NCI-H2196 (cell line): ENCODE measurements at regions not wholly inside any gene's neighbourhood (a gene's known extent, or its start where the extent isn't known, plus 50 kb on each side); places are given as distances from the start of the nearest gene placed in this dataset.
"Not testable (repeated sequence)": the region's sequence is repeated elsewhere in the genome, so short reads cannot be mapped to it uniquely, and the experiment has no call there.

Source experiments
- DNase-seq: peaks from one replicate; lab custom pipeline; 2025; ENCODE audit not compliant: unreplicated experiment; lab: John Stamatoyannopoulos, UW

DNA sequence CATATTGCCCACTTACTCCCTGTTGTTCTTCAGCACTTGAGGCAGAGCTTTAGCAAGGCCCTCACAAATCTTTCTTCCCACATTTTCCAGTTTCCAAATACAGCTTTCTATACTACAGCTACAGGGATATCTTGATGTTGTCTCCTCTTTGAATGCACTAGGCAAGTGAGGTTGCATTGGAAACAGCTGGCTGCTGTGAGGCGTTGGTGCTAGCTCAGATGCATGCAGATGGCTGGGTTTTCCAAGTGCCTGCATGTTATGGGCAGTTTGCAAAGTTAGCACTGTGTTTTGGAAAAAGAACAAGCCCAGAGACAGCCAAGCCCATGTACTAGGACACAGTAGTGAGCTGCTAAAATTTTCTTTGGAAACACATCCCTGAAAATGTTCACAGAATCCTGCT, 315.1 kb upstream of the RASGEF1B start:
- no peak for DNase-seq

DNA sequence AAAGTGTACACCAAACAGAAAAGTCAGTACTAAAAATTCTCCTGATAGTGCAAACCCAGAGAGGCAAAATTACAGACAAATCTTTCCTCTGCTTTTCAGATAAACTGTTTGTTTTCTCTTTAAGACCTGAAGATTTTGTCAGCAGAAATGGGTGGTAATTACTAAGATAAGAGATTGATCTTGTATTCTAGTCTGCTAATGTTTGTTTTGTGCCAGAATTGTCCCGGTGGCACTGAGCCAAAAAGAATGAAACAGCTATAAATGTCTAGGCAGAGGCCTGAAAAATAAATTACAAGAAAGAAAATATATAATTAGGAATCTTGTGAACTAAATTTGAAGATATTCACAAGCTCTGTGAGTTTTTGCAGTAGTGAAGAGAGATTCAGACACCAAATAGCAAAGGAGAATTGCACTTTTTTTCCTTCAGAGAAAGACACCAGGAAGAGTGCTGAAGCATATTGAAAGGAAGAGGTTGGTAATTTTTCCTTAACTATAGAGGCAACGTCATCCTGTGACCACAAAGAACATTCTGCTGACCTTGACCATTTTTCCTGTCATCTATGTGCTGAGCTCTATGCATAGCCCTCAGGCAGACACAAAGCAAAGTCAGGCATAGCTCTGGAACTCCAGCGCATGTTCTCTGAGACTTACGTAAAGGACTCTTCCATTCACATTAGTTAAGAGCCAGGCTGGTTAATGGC, 314.5 kb upstream of the RASGEF1B start:
- DNase-seq: no peak

GRCh38 chr4:81785338-81785737, 313.6 kb upstream of the RASGEF1B start:
- no peak for DNase-seq

DNA sequence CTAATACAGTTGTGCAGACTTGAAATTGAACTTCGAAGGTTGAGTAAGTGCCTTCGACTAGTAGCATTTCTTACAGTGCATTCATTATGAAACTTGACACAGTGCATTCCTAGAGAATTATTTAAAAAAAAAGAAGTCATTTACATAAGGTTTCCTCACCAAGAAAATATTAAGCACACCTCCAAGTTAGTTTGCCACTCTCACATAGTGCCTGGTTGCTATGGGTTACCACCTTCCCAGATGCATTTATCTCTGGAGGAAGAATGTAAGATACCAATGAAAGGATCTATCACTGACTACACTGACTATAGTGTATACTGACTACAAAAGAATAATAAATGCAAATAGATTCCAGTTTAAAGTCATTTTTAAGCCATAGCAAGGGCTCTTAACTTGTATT, 311.9 kb upstream of the RASGEF1B start:
- no peak for DNase-seq

DNA sequence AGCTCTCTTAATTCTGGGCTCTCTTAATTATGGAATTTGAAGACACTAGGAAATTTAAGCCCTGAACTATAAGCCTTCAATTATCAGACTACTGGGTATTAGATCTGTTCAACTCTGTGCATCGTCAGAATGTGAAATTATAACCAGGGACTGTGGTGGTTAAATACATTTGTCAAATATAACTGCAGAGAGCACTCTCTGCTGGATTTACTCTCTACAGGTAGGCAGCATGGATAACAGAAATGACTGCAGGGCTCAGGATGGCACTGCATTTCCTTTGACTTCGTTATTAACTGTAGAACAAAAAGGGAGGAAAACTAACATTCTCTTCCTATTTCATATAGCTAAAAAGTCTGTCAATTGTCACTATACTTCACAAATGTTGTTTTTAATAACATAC, 310.1 kb upstream of the RASGEF1B start:
- DNase-seq: no peak

DNA sequence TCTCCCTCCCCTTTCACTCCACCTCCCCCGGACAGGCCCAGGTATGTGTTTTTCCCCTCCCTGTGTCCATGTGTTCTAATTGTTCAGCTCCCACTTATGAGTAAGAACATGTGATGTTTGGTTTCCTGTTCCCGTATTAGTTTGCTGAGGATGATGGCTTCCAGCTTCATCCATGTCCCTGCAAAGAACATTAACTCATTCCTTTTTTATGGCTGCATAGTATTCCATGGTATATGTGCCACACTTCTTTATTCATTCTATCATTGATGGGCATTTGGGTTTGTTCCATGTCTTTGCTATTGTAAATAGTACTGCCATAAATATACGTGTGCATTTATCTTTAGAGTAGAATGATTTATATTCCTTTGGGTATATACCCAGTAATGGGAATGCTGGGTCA, 306.0 kb upstream of the RASGEF1B start:
- DNase-seq: not testable (repeated sequence)

GRCh38 chr4:81776794-81777193, 305.1 kb upstream of the RASGEF1B start:
- DNase-seq: no peak

- DNase-seq: no peak
Measured at GRCh38 chr4:81773557-81773956, 301.9 kb upstream of the RASGEF1B start.

GRCh38 chr4:81771721-81772120, 300.0 kb upstream of the RASGEF1B start:
- DNase-seq: no peak

GRCh38 chr4:81769244-81769643, 297.5 kb upstream of the RASGEF1B start:
- DNase-seq: no peak

DNA sequence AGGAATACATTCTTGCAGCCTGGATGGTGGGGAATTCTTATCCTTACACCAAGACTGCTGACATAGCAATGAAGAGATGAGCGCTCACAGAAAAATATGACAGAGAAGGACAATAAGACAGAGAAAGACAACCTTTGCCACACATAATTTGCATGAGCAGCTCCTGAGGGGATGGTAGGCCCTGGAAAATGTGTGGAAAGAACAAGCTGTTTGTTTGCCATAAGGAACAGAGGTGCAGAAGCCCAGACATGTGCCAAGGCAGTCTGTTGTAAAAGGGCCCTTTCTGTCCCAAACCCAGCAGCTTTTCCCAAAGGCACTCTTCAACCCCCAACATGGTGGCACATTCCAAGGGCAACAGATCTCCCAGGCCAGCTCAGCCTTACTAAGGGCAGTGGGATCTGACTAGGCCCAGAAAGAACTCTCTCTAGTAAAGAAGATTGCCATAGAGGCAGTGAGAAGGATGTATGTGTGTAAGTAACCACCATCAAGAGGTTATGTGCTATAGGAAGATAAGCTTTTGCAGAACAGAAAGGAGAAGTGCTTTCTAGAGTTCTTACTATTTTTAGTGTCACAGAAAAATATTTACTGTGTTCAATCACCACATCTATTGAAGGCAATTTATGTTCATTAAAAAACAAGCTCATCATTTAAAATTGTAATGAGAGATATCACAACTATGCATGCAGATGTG, 287.0 kb upstream of the RASGEF1B start:
- DNase-seq: no peak

- peak; percentile 28 for DNase-seq
Measured at GRCh38 chr4:81757691-81758090, 286.0 kb upstream of the RASGEF1B start.

- no peak for DNase-seq
Measured at GRCh38 chr4:81756973-81757372, 285.3 kb upstream of the RASGEF1B start.

GRCh38 chr4:81756042-81756441, 284.3 kb upstream of the RASGEF1B start:
- DNase-seq: no peak

- no peak for DNase-seq
Measured at GRCh38 chr4:81754169-81754568, 282.5 kb upstream of the RASGEF1B start.

- DNase-seq: no peak
Measured at GRCh38 chr4:81751531-81752289, 280.0 kb upstream of the RASGEF1B start.

DNA sequence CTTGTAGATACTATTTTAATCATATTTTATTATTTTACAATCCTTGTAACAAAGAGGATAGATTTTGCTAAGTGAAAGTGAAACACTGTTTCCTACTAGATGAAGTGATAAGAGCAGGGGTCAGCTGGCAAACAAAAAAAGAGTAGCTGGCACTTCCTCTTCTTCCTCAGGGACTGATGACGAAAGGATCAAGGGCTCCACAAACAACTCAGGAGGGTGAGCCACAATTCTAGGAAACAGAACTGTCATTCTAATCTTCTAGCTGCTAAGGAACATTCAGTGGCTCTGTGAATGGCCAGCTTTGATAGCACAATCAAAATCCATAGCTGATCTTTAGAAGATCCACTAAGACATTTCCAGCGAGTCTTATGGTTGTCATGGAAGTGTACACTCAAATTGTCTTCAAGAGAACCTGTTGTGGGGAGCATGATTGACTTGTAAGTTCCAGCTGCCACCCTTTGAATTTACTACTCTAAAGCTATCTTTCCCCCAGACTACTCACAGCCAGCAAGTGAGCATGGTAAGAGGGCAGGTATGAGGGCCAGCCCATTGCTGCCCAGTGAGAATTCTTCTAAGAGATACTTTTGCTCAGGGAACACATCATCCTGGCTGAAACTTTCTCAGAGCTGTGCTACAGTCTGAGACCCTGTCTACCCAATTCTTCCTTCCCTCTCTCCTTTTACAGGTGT, 275.7 kb upstream of the RASGEF1B start:
- no peak for DNase-seq

GRCh38 chr4:81746773-81747172, 275.1 kb upstream of the RASGEF1B start:
- DNase-seq: no peak

GRCh38 chr4:81746071-81746470, 274.4 kb upstream of the RASGEF1B start:
- no peak for DNase-seq

DNA sequence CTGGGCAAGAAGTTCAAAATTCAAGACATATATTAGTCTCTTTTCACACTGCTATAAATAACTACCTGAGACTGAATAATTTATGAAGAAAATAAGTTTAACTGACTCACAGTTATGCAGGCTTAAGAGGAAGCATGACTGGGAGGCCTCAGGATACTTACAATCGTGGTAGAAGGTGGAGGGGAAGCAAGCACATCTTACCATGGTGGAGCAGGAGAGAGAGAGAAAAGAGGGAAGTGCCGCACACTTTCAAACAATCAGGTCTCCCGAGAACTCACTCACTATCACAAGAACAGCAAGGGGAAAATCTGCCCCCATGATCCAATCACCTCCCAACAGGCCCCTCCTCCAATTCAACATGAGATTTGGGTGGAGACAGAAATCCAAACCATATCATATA, 273.3 kb upstream of the RASGEF1B start:
- DNase-seq: no peak

GRCh38 chr4:81743731-81744435, 272.2 kb upstream of the RASGEF1B start:
- no peak for DNase-seq
